GM18499 (cell line): ENCODE measurements at regions not wholly inside any gene's neighbourhood (a gene's known extent, or its start where the extent isn't known, plus 50 kb on each side); places are given as distances from the start of the nearest gene placed in this dataset.

Experiments
- ATAC-seq: cut with Tn5 transposase; IDR thresholded peaks from one replicate; pipeline ENCODE4 v1.9.1; 2021; ENCODE audit warnings: moderate number of reproducible peaks; ENCODE audit not compliant: insufficient read depth, unreplicated experiment

DNA sequence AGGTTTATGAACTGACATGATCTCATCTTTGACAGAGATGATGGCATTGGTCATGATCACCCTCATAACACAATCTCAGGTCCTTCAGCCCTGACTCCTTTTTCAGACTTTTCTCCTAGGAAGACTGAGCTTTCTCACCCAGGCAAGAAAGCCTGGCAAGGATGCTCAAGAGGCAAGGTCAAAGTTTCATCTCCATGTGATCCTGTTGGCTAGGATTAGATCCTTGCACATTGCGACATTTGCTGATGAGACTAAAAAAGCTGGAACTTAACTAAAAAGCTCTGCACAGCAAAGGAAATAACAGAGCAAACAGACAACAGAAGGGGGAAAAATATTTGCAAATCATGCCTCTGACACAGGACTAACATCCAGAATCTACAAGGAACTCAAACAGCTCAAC is 444.1 kb upstream of the PSMD7 start:
- ATAC-seq: no peak

- ATAC-seq: no peak
Observed at GRCh38 chr16:73848993-73849392, 447.6 kb upstream of the PSMD7 start.

- no peak for ATAC-seq
Observed at GRCh38 chr16:73847090-73847489, 449.5 kb upstream of the PSMD7 start.

- ATAC-seq: no peak
Observed at GRCh38 chr16:73846356-73846755, 450.3 kb upstream of the PSMD7 start.

- ATAC-seq: no peak
Observed at GRCh38 chr16:73846007-73846330, 450.6 kb upstream of the PSMD7 start.

GRCh38 chr16:73845238-73846006 is 451.2 kb upstream of the PSMD7 start:
- ATAC-seq: no peak

GRCh38 chr16:73840728-73841127 is 455.9 kb upstream of the PSMD7 start:
- ATAC-seq: no peak

- ATAC-seq: no peak
Observed at GRCh38 chr16:73831220-73831619, 465.4 kb upstream of the PSMD7 start.

- no peak for ATAC-seq
Observed at GRCh38 chr16:73823205-73823849, 473.3 kb upstream of the PSMD7 start.

- no peak for ATAC-seq
Observed at GRCh38 chr16:73817526-73818324, 478.9 kb upstream of the PSMD7 start.

GRCh38 chr16:73813527-73813926 is 483.1 kb upstream of the PSMD7 start:
- no peak for ATAC-seq

GRCh38 chr16:73804456-73804855 is 492.2 kb upstream of the PSMD7 start:
- no peak for ATAC-seq

GRCh38 chr16:73798471-73798870 is 498.1 kb upstream of the PSMD7 start:
- ATAC-seq: no peak

GRCh38 chr16:73797115-73797514 is 499.5 kb upstream of the PSMD7 start:
- no peak for ATAC-seq

GRCh38 chr16:73796241-73796640 is 500.4 kb upstream of the PSMD7 start:
- ATAC-seq: no peak

GRCh38 chr16:73794994-73795393 is 501.6 kb upstream of the PSMD7 start:
- no peak for ATAC-seq

- no peak for ATAC-seq
Observed at GRCh38 chr16:73793871-73794437, 502.7 kb upstream of the PSMD7 start.

DNA sequence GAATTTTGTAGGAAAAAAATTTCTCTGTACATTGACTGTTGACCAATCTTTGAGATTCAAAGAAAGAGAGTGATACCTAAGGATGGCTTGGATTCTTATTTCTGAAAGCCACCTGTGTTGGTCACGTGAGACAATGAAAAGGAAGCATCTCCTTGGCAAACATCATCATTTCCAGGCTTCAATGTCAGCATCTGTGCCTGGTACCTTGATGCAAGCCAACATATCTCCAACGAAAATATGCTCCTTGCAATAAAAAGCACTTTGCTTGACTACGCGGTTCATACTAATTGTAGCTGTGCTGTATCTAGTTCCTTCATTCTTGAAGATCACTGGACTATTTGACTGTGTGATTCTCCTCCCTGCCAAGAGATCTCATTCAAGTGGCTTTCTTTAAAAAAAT is 503.4 kb upstream of the PSMD7 start:
- no peak for ATAC-seq

GRCh38 chr16:73792199-73793020 is 504.2 kb upstream of the PSMD7 start:
- ATAC-seq: no peak

DNA sequence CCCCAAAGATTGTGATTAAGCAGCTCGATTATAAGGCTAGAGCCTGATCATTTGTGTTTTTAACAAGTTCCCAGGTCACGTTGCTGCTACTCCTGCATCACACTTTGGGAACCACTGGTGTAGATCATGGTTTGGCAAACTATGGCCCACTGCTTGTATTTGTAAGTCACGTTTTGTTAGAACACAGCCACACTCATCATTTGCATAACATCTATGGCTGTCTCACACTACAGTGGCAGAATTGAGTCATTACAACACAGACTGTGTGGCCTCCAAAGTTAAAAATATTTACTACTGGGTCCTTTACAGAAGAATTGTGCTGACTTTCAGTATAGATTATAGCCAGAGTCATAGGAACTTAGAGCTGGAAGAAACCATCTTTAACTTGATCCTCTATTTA is 515.3 kb upstream of the PSMD7 start:
- no peak for ATAC-seq
